ENCODE measurements at regions not wholly inside any gene's neighbourhood (a gene's known extent, or its start where the extent isn't known, plus 50 kb on each side); places are given as distances from the start of the nearest gene placed in this dataset.
"Not testable (repeated sequence)": the region's sequence is repeated elsewhere in the genome, so short reads cannot be mapped to it uniquely, and the experiment has no call there.

DNA sequence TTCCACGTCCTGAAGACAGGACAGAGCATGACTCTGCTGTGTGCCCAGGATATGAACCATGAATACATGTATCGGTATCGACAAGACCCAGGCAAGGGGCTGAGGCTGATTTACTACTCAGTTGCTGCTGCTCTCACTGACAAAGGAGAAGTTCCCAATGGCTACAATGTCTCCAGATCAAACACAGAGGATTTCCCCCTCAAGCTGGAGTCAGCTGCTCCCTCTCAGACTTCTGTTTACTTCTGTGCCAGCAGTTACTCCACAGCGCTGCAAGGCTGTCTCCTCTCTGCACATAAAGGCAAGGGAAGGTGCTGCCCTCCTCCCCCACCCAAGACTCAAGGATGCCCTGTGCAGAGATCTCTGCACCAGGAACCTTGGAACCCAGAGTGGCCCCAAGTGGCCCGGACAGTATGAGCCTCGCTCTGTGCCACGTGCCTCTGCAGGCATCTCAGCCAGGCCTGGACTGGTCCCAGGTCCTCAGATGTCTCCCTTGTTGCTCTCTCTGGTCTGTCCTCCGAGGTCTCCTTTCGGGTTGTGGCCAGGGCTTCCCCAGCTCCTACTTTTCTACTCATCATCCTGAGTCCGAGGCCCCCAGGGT is 230.3 kb upstream of the PRSS58 start:
- no peak overlapping the region for H3K4me3 ChIP-seq (ENCODE audit: low read depth in 1 of 2, low read length in 1 of 2)

DNA sequence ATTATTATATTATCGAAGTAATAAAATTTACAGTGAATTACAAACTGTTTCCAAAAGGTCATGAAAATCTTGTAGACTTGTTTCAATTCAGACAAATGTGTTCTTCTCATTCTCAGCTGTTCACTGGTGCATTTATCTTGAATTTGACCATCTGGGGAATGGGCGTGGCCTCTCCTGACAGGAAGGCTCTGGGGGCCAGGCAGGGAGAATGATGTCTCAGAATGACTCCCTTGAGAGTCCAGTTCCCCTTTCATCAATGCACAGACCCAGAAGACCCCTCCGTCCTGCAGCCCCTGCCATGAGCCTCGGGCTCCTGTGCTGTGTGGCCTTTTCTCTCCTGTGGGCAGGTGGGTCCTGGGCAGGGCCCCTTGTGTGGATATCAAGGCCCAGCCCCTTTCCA is 229.7 kb upstream of the PRSS58 start:
- not testable (repeated sequence) for H3K27ac ChIP-seq; H3K9me3 ChIP-seq; H3K4me3 ChIP-seq (ENCODE audit: low read depth in 1 of 2, low read length in 1 of 2); H3K27me3 ChIP-seq; H3K36me3 ChIP-seq
- peaks cover 36 to 49% of the 10 kb centered on the region in 2 experiments for H3K4me1 ChIP-seq (ENCODE audit: control insufficient read depth in 1 of 2, insufficient read depth in 1 of 2, low read depth in 1 of 2, low read length in 1 of 2)

More for the DNA sequence above, 230.3 kb upstream of the PRSS58 start:
- H3K36me3 ChIP-seq = no peaks in the 10 kb centered on the region
- H3K9me3 ChIP-seq = no peaks in the 10 kb centered on the region
- no peak overlapping the region for H3K27ac ChIP-seq
- TF ChIP-seq, protein P1, sequence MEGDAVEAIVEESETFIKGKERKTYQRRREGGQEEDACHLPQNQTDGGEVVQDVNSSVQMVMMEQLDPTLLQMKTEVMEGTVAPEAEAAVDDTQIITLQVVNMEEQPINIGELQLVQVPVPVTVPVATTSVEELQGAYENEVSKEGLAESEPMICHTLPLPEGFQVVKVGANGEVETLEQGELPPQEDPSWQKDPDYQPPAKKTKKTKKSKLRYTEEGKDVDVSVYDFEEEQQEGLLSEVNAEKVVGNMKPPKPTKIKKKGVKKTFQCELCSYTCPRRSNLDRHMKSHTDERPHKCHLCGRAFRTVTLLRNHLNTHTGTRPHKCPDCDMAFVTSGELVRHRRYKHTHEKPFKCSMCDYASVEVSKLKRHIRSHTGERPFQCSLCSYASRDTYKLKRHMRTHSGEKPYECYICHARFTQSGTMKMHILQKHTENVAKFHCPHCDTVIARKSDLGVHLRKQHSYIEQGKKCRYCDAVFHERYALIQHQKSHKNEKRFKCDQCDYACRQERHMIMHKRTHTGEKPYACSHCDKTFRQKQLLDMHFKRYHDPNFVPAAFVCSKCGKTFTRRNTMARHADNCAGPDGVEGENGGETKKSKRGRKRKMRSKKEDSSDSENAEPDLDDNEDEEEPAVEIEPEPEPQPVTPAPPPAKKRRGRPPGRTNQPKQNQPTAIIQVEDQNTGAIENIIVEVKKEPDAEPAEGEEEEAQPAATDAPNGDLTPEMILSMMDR (IDR thresholded peaks at IDR 0.05) = no peak
- H3K27me3 ChIP-seq = no peaks in the 10 kb centered on the region
- peaks cover 31 to 44% of the 10 kb centered on the region in 2 experiments for H3K4me1 ChIP-seq (ENCODE audit: control insufficient read depth in 1 of 2, insufficient read depth in 1 of 2, low read depth in 1 of 2, low read length in 1 of 2)

DNA sequence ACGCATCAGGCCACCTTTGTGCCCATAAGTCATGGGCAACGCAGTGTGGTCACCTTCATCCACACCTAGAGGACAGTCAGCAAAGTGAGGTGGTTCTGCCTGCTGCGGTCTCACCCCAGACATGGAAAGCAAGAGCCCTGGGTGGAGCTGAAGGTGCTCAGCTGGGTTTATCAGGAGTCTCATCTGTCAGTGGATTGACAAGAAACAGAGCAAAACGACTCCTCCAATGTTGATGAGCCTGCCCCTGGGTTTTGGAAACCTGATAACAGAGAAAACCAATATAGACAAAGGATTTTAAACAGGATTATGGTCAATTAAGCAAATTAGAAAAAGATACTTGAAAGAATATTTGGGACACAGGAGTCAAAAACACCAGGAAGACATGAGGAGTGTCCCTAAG is 229.3 kb upstream of the PRSS58 start:
- H3K27me3 ChIP-seq = no peaks in the 10 kb centered on the region
- H3K9me3 ChIP-seq = no peaks in the 10 kb centered on the region
- H3K4me3 ChIP-seq (ENCODE audit: low read depth in 1 of 2, low read length in 1 of 2) = no peak overlapping the region
- no peaks in the 10 kb centered on the region for H3K36me3 ChIP-seq
- H3K27ac ChIP-seq = no peak overlapping the region
- TF ChIP-seq, protein P1 (IDR thresholded peaks at IDR 0.05) = no peak
- H3K4me1 ChIP-seq (ENCODE audit: control insufficient read depth in 1 of 2, insufficient read depth in 1 of 2, low read depth in 1 of 2, low read length in 1 of 2) = peaks cover 36 to 52% of the 10 kb centered on the region in 2 experiments

DNA sequence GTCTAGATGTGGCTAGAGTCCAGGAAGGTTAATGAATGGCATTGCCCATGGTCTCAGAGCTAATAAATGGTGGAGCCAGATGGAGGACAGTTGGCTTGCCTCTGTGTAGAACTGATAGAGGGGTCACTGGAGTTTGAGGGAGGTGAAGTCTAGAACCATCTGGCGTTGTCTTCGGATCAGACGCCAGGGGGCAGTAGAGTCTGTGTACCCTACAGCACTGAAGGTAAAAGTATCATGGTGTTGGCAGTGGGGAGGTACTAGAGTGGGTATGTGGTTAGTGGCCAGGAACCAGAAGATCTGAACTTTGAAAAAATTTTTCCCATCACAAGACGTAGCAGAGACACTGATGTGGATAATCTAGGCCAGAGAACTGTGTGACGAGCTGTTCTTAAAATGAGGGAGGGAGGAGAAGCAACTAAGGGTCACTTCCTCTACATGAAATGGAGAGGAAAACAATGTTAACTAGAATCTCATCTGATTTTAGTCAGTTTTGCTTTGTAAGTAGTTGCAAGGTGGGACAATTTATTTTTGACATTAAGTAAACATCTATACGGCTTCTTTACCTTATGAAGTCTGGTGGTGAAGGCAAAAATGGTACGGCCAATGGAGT is 227.9 kb upstream of the PRSS58 start:
- Histone ChIP-seq H3K36me3 (no peaks in the 10 kb centered on the region), H3K27me3 (no peaks in the 10 kb centered on the region), H3K9me3 (no peaks in the 10 kb centered on the region), H3K27ac (peak overlapping the region; percentile 26), H3K4me3 (ENCODE audit: low read depth in 1 of 2, low read length in 1 of 2) (no peak overlapping the region), H3K4me1 (ENCODE audit: control insufficient read depth in 1 of 2, insufficient read depth in 1 of 2, low read depth in 1 of 2, low read length in 1 of 2) (peaks cover 36 to 52% of the 10 kb centered on the region in 2 experiments)
- TF ChIP-seq, protein P1 (IDR thresholded peaks at IDR 0.05) = peak; percentile 13

DNA sequence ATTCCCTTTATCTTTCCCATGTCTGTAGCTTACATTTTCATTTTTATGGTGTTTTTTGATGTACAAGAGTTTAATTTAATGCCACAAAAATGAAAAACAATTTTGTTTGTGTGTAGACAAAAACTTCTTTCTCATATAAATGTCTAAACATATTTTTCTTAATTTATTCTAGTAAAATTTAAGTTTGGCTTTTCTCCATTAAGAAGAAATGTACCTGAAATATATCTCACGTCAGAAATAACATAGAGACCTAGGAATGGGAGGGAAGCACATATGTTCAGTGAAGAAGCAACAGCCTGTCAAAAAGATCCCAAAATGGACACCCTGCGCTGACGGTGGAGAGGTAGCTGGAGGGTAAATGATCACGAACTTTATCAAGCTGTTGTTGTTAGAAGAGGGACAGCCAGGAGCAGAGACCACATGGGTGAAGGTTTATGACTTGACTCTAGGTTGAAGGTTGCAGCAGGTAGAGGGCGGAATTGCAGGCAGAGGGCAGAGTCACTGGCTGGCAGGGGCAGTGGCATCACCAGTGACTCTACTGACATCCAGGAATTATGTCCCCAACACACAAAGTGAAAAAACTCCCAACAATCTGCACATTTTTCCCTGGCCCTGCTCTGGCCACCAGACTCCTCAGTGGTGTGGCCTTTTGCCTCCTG is 225.9 kb upstream of the PRSS58 start:
- no peaks in the 10 kb centered on the region for H3K36me3 ChIP-seq
- no peaks in the 10 kb centered on the region for H3K9me3 ChIP-seq
- H3K27ac ChIP-seq = peak overlapping the region; percentile 20
- peaks cover 36 to 52% of the 10 kb centered on the region in 2 experiments for H3K4me1 ChIP-seq (ENCODE audit: control insufficient read depth in 1 of 2, insufficient read depth in 1 of 2, low read depth in 1 of 2, low read length in 1 of 2)
- H3K4me3 ChIP-seq (ENCODE audit: low read depth in 1 of 2, low read length in 1 of 2) = no peak overlapping the region
- no peaks in the 10 kb centered on the region for H3K27me3 ChIP-seq
- TF ChIP-seq, protein P1 (IDR thresholded peaks at IDR 0.05) = no peak

All from neutrophil (primary cell).